ENCODE measurements at regions not wholly inside any gene's neighbourhood (a gene's known extent, or its start where the extent isn't known, plus 50 kb on each side); places are given as distances from the start of the nearest gene placed in this dataset.

- no peak for TF ChIP-seq CTCF (IDR thresholded peaks at IDR 0.05; ENCODE audit: low read length)
- no peak for TF ChIP-seq EZH2 (IDR thresholded peaks at IDR 0.05; ENCODE audit: borderline replicate concordance, low read length)
Observed at GRCh38 chr13:73281746-73282145, 222.9 kb downstream of the KLF5 start.
